NB4 (cell line): ENCODE measurements at regions not wholly inside any gene's neighbourhood (a gene's known extent, or its start where the extent isn't known, plus 50 kb on each side); places are given as distances from the start of the nearest gene placed in this dataset.

ENCODE experiments used
- CTCF ChIP-seq: IDR thresholded peaks from one replicate; pipeline ENCODE4 v1.5.1; 2012; ENCODE audit warnings: low read depth, low read length
- POLR2A ChIP-seq: IDR thresholded peaks from 2 replicates; pipeline ENCODE4 v1.6.1; 2011; ENCODE audit warnings: mild to moderate bottlenecking; ENCODE audit not compliant: insufficient read length; ENCODE audit errors: extremely low read depth

DNA sequence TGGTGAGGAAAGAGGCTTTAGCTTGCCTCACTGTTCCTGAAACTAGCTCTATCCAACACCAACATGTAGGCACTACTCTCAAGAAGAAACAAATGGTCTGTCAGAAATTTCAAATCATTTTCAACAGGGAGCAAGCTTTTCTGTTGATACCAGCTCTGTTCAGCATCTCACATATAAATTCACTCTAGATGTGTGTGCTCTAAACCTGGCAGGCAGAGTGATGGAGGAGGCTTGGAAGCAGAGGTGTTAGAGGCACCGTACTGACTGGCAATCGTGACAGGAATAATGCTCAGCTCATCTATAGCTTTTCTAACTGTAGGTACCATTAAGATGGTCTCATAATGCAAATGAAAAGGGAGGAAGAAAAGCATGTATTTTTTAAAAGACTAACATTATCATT lies 597.2 kb upstream of the NECTIN3 start:
- TF ChIP-seq CTCF (no peak), POLR2A (no peak)
